ENCODE measurements at regions not wholly inside any gene's neighbourhood (a gene's known extent, or its start where the extent isn't known, plus 50 kb on each side); places are given as distances from the start of the nearest gene placed in this dataset.

DNA sequence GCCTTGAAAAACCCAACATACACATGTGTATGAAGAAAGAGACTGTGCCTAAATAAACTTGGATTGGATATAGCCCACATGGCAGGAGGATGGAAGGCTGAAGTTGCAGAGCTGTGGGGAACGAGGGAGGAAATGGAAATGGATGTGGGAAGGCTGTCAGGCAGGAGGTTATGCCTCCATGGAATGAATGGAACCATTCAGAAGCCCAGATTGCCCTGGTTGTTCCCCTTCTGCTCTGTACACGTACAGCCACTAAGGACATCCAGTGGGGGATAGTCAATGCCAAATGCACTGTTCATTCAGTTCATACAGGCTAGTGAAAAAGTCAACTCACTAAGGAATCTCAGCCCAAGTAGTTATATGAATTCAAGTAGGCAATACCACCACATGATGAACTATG lies 463.7 kb downstream of the TNS1 start:
- no peaks in the 10 kb centered on the region for H3K4me1 ChIP-seq (ENCODE audit: control insufficient read depth, insufficient read depth, low read length)
- H3K4me3 ChIP-seq (ENCODE audit: low read length) = no peak overlapping the region
- no peak overlapping the region for H3K27ac ChIP-seq (ENCODE audit: low read length)
- H3K36me3 ChIP-seq (ENCODE audit: control insufficient read depth, insufficient read depth, low read length) = no peaks in the 10 kb centered on the region
- DNase-seq (ENCODE audit: low read depth, low spot score) = no peak
- no peaks in the 10 kb centered on the region for H3K9me3 ChIP-seq (ENCODE audit: control insufficient read depth, insufficient read depth, low read length)
- no CpG with 5 or more reads among the region's 2 CpGs for WGBS (ENCODE audit: insufficient coverage, insufficient read length)
- no peaks in the 10 kb centered on the region for H3K27me3 ChIP-seq (ENCODE audit: control insufficient read depth, insufficient read depth, low read length)

GRCh38 chr2:217538719-217539118 lies 464.1 kb downstream of the TNS1 start:
- no peaks in the 10 kb centered on the region for H3K9me3 ChIP-seq (ENCODE audit: control insufficient read depth, insufficient read depth, low read length)
- no CpG with 5 or more reads among the region's 2 CpGs for WGBS (ENCODE audit: insufficient coverage, insufficient read length)
- no peak for DNase-seq (ENCODE audit: low read depth, low spot score)

GRCh38 chr2:217535957-217536708 lies 466.7 kb downstream of the TNS1 start:
- H3K4me3 ChIP-seq (ENCODE audit: low read length) = no peak overlapping the region
- no peaks in the 10 kb centered on the region for H3K9me3 ChIP-seq (ENCODE audit: control insufficient read depth, insufficient read depth, low read length)
- H3K27me3 ChIP-seq (ENCODE audit: control insufficient read depth, insufficient read depth, low read length) = no peaks in the 10 kb centered on the region
- WGBS (ENCODE audit: insufficient coverage, insufficient read length) = no CpG with 5 or more reads among the region's 6 CpGs
- DNase-seq (ENCODE audit: low read depth, low spot score) = no peak
- no peak overlapping the region for H3K27ac ChIP-seq (ENCODE audit: low read length)
- H3K4me1 ChIP-seq (ENCODE audit: control insufficient read depth, insufficient read depth, low read length) = no peaks in the 10 kb centered on the region
- no peaks in the 10 kb centered on the region for H3K36me3 ChIP-seq (ENCODE audit: control insufficient read depth, insufficient read depth, low read length)

More at GRCh38 chr2:217538719-217539118, 464.1 kb downstream of the TNS1 start:
- Histone ChIP-seq H3K4me3 (ENCODE audit: low read length) (no peak overlapping the region), H3K27me3 (ENCODE audit: control insufficient read depth, insufficient read depth, low read length) (no peaks in the 10 kb centered on the region), H3K4me1 (ENCODE audit: control insufficient read depth, insufficient read depth, low read length) (no peaks in the 10 kb centered on the region), H3K27ac (ENCODE audit: low read length) (no peak overlapping the region), H3K36me3 (ENCODE audit: control insufficient read depth, insufficient read depth, low read length) (no peaks in the 10 kb centered on the region)

GRCh38 chr2:217530392-217531090 lies 472.3 kb downstream of the TNS1 start:
- H3K4me1 ChIP-seq (ENCODE audit: control insufficient read depth, insufficient read depth, low read length) = no peaks in the 10 kb centered on the region
- no peak overlapping the region for H3K27ac ChIP-seq (ENCODE audit: low read length)
- DNase-seq (ENCODE audit: low read depth, low spot score) = no peak
- no CpG with 5 or more reads among the region's 2 CpGs for WGBS (ENCODE audit: insufficient coverage, insufficient read length)
- no peak overlapping the region for H3K4me3 ChIP-seq (ENCODE audit: low read length)
- no peaks in the 10 kb centered on the region for H3K36me3 ChIP-seq (ENCODE audit: control insufficient read depth, insufficient read depth, low read length)
- no peaks in the 10 kb centered on the region for H3K27me3 ChIP-seq (ENCODE audit: control insufficient read depth, insufficient read depth, low read length)
- H3K9me3 ChIP-seq (ENCODE audit: control insufficient read depth, insufficient read depth, low read length) = no peaks in the 10 kb centered on the region

DNA sequence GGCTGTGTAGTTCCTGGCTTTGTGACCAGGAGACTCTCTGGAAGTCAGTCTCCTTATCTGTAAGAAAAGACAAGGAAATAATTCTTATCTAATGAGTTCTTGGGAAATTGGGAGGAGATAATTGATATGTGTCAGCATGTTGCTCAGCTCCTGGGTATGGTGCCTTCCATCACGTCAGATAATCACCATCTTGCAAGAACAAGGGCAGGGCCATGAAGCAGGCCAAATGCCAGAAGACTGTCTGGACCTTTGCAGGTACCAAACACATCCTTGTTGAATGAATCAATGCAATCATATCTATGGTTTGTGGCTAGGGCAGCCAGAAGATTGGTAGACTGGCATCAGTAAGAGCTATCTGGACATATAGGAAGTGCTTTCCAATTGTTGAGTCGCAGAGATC lies 473.5 kb downstream of the TNS1 start:
- Histone ChIP-seq H3K36me3 (ENCODE audit: control insufficient read depth, insufficient read depth, low read length) (no peaks in the 10 kb centered on the region), H3K9me3 (ENCODE audit: control insufficient read depth, insufficient read depth, low read length) (no peaks in the 10 kb centered on the region), H3K4me3 (ENCODE audit: low read length) (no peak overlapping the region), H3K27me3 (ENCODE audit: control insufficient read depth, insufficient read depth, low read length) (no peaks in the 10 kb centered on the region), H3K27ac (ENCODE audit: low read length) (no peak overlapping the region), H3K4me1 (ENCODE audit: control insufficient read depth, insufficient read depth, low read length) (no peaks in the 10 kb centered on the region)
- no CpG with 5 or more reads among the region's 2 CpGs for WGBS (ENCODE audit: insufficient coverage, insufficient read length)
- DNase-seq (ENCODE audit: low read depth, low spot score) = no peak

DNA sequence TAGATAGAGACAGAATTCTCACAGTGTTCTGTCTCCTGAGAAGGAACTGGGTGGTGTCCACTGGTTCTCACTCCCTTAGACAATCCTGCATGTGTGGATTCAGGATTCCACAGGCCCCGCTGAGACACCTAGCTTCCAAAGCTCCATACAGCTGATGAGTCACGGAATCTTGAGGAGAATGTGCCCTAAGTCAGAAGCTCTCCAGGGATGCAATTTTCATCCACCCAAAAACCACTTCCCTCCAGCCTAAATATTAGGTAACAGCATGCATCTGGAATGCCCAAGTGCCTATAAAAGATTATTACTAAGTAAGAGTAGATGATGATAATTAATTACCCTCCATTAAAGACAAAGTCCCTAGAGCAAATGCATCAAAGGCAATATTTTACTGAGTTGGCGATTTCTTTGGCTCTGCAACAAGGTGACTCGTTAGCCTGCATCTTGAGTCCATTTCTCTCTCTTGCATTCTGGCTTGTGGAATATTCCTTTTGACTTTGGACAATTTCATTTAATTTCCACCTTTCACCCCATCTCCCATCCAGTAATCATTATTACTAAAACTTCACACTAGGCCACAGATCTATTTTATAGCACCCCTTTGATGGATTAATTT lies 475.1 kb downstream of the TNS1 start:
- no CpG with 5 or more reads among the region's 4 CpGs for WGBS (ENCODE audit: insufficient coverage, insufficient read length)
- Histone ChIP-seq H3K4me3 (ENCODE audit: low read length) (no peak overlapping the region), H3K27ac (ENCODE audit: low read length) (no peak overlapping the region), H3K9me3 (ENCODE audit: control insufficient read depth, insufficient read depth, low read length) (no peaks in the 10 kb centered on the region), H3K36me3 (ENCODE audit: control insufficient read depth, insufficient read depth, low read length) (no peaks in the 10 kb centered on the region), H3K27me3 (ENCODE audit: control insufficient read depth, insufficient read depth, low read length) (no peaks in the 10 kb centered on the region), H3K4me1 (ENCODE audit: control insufficient read depth, insufficient read depth, low read length) (no peaks in the 10 kb centered on the region)
- DNase-seq (ENCODE audit: low read depth, low spot score) = no peak

DNA sequence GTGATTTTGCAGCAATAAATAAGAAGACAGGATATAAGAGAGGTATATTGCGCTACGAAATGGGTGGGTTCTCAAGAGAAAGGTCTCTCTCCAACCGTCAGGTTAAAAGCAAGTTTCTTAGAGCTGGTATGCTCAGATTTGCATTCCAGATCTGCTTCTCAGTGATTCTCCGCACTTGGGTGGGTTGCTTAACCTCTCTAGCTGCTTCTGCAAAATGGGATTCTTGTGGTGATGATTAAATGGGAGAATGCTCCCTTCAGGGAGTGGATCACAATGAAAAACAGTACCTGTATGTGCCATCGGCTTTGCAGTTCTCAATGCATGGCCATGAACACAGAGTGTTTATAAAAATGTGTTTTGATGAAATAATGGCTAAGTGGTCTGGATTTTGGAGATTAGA lies 477.7 kb downstream of the TNS1 start:
- no peaks in the 10 kb centered on the region for H3K27me3 ChIP-seq (ENCODE audit: control insufficient read depth, insufficient read depth, low read length)

GRCh38 chr2:217523286-217523685 lies 479.5 kb downstream of the TNS1 start:
- no CpG with 5 or more reads among the region's 7 CpGs for WGBS (ENCODE audit: insufficient coverage, insufficient read length)
- no peaks in the 10 kb centered on the region for H3K27me3 ChIP-seq (ENCODE audit: control insufficient read depth, insufficient read depth, low read length)
- no peak for DNase-seq (ENCODE audit: low read depth, low spot score)
- H3K36me3 ChIP-seq (ENCODE audit: control insufficient read depth, insufficient read depth, low read length) = no peaks in the 10 kb centered on the region
- H3K4me3 ChIP-seq (ENCODE audit: low read length) = no peak overlapping the region
- no peaks in the 10 kb centered on the region for H3K4me1 ChIP-seq (ENCODE audit: control insufficient read depth, insufficient read depth, low read length)
- H3K9me3 ChIP-seq (ENCODE audit: control insufficient read depth, insufficient read depth, low read length) = no peaks in the 10 kb centered on the region
- no peak overlapping the region for H3K27ac ChIP-seq (ENCODE audit: low read length)

More for the DNA sequence above, 477.7 kb downstream of the TNS1 start:
- Histone ChIP-seq H3K4me3 (ENCODE audit: low read length) (no peak overlapping the region), H3K36me3 (ENCODE audit: control insufficient read depth, insufficient read depth, low read length) (no peaks in the 10 kb centered on the region), H3K4me1 (ENCODE audit: control insufficient read depth, insufficient read depth, low read length) (no peaks in the 10 kb centered on the region), H3K9me3 (ENCODE audit: control insufficient read depth, insufficient read depth, low read length) (no peaks in the 10 kb centered on the region), H3K27ac (ENCODE audit: low read length) (no peak overlapping the region)
- no peak for DNase-seq (ENCODE audit: low read depth, low spot score)
- no CpG with 5 or more reads among the region's 5 CpGs for WGBS (ENCODE audit: insufficient coverage, insufficient read length)

DNA sequence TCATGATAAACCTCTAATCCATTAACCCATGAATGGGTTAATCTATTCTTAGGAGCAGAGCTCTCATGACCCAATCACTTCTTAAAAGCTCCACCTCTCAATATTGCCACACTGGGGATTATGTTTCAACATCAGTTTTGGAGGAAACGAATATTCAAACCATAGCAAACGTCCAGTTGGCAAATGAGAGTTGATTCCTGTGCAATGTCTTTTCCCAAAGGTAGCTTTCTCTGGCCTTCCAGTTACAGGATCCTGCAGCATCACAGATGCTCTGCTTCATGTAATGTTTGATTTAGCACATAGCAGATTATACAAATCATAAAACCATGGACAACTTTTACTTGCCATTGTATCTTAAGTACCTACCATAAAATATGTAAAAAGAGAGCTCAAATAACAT lies 481.0 kb downstream of the TNS1 start:
- no peak for DNase-seq (ENCODE audit: low read depth, low spot score)
- H3K27me3 ChIP-seq (ENCODE audit: control insufficient read depth, insufficient read depth, low read length) = no peaks in the 10 kb centered on the region
- H3K4me1 ChIP-seq (ENCODE audit: control insufficient read depth, insufficient read depth, low read length) = no peaks in the 10 kb centered on the region
- no CpG with 5 or more reads among the region's 2 CpGs for WGBS (ENCODE audit: insufficient coverage, insufficient read length)
- H3K36me3 ChIP-seq (ENCODE audit: control insufficient read depth, insufficient read depth, low read length) = no peaks in the 10 kb centered on the region
- no peak overlapping the region for H3K27ac ChIP-seq (ENCODE audit: low read length)
- H3K9me3 ChIP-seq (ENCODE audit: control insufficient read depth, insufficient read depth, low read length) = no peaks in the 10 kb centered on the region
- H3K4me3 ChIP-seq (ENCODE audit: low read length) = no peak overlapping the region

GRCh38 chr2:217520356-217521010 lies 482.3 kb downstream of the TNS1 start:
- no peak overlapping the region for H3K4me3 ChIP-seq (ENCODE audit: low read length)
- no peak overlapping the region for H3K27ac ChIP-seq (ENCODE audit: low read length)
- H3K27me3 ChIP-seq (ENCODE audit: control insufficient read depth, insufficient read depth, low read length) = no peaks in the 10 kb centered on the region
- no peak for DNase-seq (ENCODE audit: low read depth, low spot score)
- no peaks in the 10 kb centered on the region for H3K4me1 ChIP-seq (ENCODE audit: control insufficient read depth, insufficient read depth, low read length)
- WGBS (ENCODE audit: insufficient coverage, insufficient read length) = no CpG with 5 or more reads among the region's 4 CpGs
- H3K9me3 ChIP-seq (ENCODE audit: control insufficient read depth, insufficient read depth, low read length) = no peaks in the 10 kb centered on the region
- no peaks in the 10 kb centered on the region for H3K36me3 ChIP-seq (ENCODE audit: control insufficient read depth, insufficient read depth, low read length)
